Stimulated activated naive CD4-positive, alpha-beta T cell treated with Interleukin-2 at 50 U/mL for 16 hours (primary cell): ENCODE measurements at regions not wholly inside any gene's neighbourhood (a gene's known extent, or its start where the extent isn't known, plus 50 kb on each side); places are given as distances from the start of the nearest gene placed in this dataset.
"Not testable (repeated sequence)": the region's sequence is repeated elsewhere in the genome, so short reads cannot be mapped to it uniquely, and the experiment has no call there.

ENCODE experiments used
- DNase-seq: peaks from one replicate; lab custom pipeline; 2025; lab: John Stamatoyannopoulos, UW

GRCh38 chr21:38112219-38112789 lies 144.5 kb upstream of the KCNJ15 start:
- DNase-seq = no peak

DNA sequence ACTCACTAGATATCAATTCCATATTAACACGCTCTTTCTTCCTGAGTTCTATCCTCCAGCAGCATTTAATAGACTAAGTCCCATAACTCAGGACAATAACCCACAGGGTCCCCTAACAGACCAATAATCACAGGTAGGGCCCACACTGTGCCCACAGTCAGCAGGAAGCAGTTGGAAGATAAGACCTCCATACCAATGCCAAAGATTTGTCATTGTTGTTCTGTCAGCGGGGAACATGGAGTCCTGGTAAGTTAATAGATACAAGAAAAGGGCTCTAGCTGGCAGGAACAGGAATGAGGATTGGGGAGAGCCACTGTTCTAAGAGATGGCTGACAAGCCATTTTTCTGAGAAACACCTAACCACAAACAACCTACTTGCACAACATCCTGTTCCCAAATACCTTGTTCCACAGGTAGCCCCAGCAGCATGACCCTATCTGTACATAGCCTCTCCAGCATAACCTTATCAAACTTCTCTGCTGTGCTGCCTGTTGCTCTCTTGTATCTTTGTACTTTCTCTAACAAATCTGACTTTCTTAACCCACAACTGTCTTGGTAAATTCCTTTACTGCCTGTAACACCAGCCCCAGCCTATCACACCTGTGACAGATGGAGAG lies 142.0 kb upstream of the KCNJ15 start:
- no peak for DNase-seq

DNA sequence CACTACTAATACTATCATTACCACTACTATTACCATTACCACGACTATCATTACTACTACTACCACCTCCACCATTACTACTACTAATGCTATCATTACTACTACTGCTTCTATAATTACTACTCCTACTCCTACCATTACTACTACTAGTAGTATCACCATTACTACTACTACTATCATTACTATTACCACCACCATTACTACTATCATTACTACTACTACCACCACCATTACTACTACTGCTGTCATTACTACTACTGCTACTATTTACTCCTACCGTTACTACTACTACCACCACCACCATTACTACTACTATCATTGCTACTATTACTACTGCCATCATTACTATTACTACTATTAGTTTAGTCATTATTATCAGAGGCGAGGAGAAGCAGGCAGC lies 140.9 kb upstream of the KCNJ15 start:
- no peak for DNase-seq

- DNase-seq = no peak
Measured at GRCh38 chr21:38119793-38120192, 137.0 kb upstream of the KCNJ15 start.

GRCh38 chr21:38120679-38120983 lies 136.2 kb upstream of the KCNJ15 start:
- DNase-seq = not testable (repeated sequence)

DNA sequence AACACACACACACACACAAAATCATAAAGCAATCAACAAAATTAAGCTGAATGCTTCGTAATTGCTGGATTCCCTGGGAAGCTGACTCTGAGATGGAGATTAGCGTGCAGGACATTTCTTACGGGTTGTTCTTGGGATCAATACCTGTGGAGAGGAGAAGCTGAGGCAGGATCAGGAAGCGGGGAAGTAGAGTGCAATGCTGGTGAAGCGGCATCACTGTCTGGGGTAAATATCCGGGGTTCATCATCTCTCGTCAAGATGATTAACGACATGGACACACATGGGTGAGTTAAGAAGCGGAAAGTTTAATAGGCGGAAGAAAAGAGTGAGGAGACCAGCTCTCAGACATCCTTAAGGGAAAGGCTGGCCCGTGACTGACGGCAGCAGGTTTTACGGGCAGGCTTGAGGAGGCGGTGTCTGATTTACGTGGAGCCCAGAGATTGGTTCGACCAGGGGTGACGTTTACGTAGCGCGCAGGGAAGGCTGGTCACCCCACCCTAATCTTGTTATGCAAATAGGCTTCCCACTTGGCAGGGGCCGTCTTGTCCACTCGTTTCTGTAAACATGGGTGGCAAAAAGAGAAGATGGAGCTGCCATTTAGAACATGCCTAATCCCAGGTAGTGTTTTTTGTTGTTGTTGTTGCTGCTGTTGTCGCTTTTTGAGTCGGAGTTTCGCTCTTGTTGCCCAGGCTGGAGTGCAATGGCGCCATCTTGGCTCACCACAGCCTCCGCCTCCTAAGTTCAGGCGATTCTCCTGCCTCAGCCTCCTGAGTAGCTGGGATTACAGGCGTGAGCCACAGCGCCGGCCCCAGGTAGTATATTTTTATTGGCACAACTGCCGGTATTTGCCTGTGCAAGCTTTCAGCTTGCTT lies 135.6 kb upstream of the KCNJ15 start:
- DNase-seq = no peak

GRCh38 chr21:38121888-38122720 lies 134.7 kb upstream of the KCNJ15 start:
- DNase-seq = no peak

DNA sequence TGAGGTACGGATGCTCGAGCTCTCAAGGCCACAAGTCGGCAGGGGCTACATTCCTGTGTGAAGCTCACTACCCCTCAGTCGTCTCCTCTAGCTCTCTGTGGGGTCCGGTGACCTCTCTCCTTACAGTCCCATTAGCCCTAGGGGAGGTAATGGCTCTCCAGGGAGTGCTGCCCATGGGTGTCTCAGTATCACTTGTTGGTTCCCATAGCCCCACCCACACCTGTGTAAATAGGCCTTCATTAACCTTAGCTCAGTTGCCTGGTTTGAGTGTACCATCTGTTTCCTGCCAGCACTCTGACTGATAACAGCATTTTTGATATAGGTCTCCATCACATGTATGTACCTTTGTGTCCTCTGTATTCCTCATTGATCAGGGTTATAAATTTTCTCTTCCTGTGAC lies 133.2 kb upstream of the KCNJ15 start:
- DNase-seq = no peak

DNA sequence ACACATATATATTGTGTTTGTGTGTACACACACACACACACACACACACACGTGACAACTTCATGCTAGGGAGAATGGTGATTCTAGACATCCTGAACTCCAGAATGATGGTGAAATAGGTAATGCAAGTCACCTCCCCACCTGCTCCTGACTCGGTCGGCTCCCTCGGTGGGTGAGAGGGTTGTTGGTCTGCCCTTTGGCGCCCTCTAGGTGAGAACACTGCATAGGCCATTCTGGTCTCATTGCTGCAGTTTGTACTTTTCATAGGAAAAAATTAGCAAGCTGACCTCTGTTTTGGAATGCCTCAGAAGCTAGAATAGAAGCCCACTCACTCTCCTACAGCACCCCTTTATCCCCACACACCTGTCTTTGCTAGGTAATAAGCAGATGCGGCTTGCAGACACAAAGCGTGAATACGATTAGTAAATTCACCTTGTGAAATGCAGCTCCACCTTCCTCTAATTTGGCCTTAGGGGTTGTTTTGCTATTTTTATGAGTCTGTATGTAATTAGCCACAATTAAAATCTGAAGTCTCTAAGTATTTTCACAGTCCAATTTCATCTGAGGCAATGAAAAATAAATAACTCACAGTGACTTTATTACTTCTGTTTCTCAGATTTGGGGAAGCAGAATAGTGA lies 130.0 kb upstream of the KCNJ15 start:
- DNase-seq = peak; percentile 7

DNA sequence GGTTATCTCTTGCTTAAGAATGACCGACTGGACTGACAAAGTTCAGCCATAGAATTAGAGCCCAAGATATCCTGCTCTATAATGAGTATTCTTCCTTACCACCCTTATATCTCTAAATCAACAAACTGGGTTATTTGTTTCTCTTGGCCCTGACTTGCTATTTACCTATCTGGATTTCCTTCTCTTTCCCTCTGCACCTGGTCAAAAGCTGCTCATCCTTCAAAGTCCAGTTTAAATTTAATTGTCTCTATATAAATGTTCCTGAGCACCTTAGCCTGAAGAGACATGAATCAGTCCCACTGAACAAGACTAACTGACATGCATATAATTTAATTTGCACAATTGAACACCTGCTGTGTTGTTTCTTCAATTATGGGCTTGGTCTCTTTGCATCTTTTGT lies 127.1 kb upstream of the KCNJ15 start:
- DNase-seq = no peak

DNA sequence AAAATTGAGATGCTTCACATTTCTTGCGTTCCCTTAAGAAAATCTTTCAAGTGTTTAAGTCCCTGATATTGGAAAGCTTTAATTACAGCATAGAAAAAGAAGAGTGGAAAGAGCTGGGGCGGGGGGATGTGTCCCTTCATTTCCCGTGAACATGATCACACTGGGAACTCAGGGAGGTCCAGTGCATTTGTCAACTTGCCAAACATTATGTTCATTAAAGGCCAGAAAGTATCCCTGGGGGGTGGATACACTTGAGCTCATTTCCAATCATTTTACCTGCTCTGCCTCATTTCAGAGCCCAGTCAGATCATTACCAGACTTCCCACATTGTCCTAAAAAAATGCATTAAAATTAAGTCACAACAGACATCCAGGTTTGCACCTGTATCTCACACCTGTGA lies 123.6 kb upstream of the KCNJ15 start:
- DNase-seq = no peak

DNA sequence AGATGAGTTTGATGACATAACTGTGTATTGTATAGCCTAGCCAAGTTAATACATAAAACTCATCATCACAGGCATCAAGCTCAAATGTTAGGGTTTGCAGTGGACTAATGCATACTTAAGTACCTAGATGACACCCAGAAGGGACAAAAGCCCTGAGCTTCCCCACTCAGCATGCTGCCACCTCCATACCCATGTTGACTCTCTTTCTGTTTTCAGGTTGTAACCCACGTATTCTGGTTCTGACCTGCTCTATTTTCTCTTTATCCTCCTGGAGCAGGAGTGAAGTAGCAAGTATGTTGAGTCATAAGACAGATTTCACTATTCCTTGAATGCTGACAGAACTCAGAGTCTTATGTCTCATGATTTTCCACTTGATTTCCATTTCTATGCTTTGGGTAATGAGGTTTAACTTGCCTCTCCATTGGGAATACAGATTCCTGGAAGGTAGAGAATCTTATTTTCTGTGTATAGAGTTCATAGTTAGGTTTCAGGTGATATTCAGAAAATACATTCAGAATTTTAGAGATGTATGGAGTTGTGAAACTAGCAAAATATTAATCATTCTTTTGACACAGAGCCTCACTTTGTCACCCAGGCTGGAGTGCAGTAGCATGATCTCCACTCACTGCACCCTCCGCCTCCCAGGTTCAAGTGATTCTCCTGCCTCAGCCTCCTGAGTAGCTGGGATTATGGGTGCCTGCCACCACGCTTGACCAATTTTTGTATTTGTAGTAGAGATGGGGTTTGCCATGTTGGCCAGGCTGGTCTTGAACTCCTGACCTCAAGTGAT lies 122.5 kb upstream of the KCNJ15 start:
- DNase-seq = no peak

- DNase-seq = no peak
Measured at GRCh38 chr21:38136201-38136600, 120.6 kb upstream of the KCNJ15 start.

DNA sequence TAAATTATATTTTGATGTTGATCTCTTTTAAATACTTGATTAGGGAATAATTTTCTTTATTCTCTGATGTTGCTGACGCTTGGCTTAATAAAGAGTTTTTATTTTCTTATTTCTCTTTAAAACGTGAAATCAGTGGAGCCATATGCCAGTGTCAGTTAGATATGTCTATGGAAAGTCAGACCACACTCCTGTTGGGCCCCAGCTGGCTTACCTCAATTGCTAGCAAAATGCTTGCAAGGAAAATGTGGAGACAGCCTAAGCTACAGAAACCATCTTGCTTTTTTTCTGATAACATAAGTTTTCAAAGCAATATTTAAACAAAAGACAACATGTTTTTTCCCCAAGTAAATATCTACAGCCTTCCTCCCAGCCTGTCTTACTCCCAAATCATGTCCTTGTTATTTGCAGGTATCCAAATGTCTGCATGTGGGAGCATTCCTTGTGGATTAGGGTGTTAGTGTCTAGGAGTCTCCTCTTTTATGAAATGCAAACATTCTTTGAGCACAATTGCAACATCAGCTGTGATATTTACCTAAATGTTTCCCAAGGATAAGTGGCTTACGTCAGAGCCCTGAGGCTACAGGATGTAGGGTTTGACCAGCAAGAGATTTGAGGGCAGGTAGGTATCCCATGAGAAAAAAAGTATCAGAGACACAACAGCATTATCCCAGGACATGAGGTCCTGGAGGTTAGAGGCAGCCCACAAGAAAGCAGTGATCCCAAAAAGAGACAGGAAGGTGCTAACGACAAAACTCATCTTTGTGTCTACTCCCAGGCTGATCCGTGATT lies 117.2 kb upstream of the KCNJ15 start:
- DNase-seq = no peak

GRCh38 chr21:38140207-38140903 lies 116.4 kb upstream of the KCNJ15 start:
- no peak for DNase-seq

- DNase-seq = no peak
Measured at GRCh38 chr21:38142224-38142623, 114.6 kb upstream of the KCNJ15 start.

DNA sequence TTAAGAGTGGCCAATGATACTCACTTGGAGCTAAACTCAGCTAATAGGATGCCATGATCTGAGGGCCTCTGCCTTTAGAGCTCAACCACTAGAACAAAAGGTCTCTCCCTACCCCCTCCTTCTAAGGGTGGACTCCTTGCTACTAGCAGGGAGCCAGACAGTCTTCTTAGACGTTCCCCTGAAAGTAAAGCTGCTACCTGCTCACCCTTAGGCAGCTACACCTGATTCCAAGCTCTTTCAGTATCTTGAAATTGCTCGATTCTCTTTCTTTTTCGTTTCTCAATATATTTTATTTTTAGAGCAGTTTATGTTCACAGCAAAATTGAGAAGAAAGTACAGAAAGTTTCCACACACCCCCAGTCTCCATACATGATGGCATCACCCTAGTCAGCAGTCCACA lies 112.6 kb upstream of the KCNJ15 start:
- DNase-seq = no peak

DNA sequence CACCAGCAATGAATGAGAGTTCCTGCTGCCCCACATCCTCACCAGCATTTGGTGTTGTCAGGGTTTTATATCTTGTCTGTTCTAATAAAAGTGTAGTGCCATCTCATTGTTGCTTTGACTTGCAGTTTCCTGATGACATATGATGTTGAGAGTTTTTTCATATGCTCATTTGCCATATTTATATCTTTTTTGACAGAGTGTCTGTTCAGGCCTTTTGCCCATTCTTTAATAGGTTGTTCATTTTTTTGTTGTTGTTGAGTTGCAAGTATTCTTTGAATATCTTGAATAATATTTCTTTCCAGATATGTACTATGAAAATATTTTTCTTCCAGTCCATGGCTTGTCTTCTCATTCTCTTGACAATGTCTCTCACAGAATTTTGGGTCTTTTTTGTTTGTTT lies 111.7 kb upstream of the KCNJ15 start:
- DNase-seq = no peak

GRCh38 chr21:38147391-38147790 lies 109.4 kb upstream of the KCNJ15 start:
- no peak for DNase-seq

DNA sequence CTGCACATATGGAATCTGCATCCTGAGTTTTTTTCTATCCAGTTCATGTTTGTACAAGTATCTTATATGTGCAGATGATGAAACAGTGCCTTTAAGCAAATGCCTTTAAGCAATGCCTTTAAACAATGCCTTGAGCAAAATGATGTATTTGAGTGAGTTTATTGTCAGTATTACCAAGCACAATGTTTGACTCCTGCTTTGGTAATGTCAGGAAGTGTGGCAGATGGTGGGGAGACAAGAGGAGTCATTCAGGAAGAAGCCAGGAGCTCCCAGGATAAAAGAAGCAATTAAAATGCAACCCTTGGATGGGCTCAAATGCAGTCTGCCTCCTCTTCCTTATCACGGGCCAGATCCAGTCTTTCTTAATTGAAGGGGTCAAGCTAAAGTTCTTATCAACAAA lies 108.7 kb upstream of the KCNJ15 start:
- no peak for DNase-seq
